HCT116 (cell line): ENCODE measurements at regions not wholly inside any gene's neighbourhood (a gene's known extent, or its start where the extent isn't known, plus 50 kb on each side); places are given as distances from the start of the nearest gene placed in this dataset.

Source experiments
- ATAC-seq: fragments of 200-7000 bp; cut with Tn5 transposase; 2 replicates; pipeline ENCODE4 v1.9.1; 2020; ENCODE audit warnings: mild to moderate bottlenecking, moderate library complexity
- BruUV-seq: library from RNA; stranded (reverse); fragments of 400-500 nt; replicated peaks from 2 replicates; lab custom pipeline; 2021; lab: Mats Ljungman, UMichigan
- CTCF ChIA-PET: fragments of 300-600 bp; sonication (Branson Sonifier 250); formaldehyde crosslinking; loops from one replicate; lab custom pipeline; 2021; ENCODE audit warnings: antibody characterized with exemption; lab: Charles Lee
- POLR2A ChIA-PET: fragments of 300-600, 350-600 bp; sonication (Branson Sonifier 250); formaldehyde crosslinking; loops from one replicate; lab custom pipeline; 2021; ENCODE audit warnings: antibody characterized with exemption; lab: Charles Lee
- RAD21 ChIA-PET, 2 experiments: fragments of 300-600 bp; sonication (Branson Sonifier 250); formaldehyde crosslinking; loops; one replicate each; lab custom pipeline; 2023; ENCODE audit warnings: low total read pairs in 2 of 2; ENCODE audit not compliant: uncharacterized antibody in 2 of 2, unreplicated experiment in 2 of 2, low non-redundant PET in 1 of 2; lab: Charles Lee
- DNase-seq: peaks from one replicate; pipeline ENCODE4 v3.0.0-alpha.2; 2010; ENCODE audit warnings: low read depth, low spot score
- H2AFZ ChIP-seq: fragments of 200-600 bp; shearing (Covaris generic), sonication (generic); 2 replicates; pipeline ENCODE4 v1.6.1; 2017; ENCODE audit warnings: low read depth, mixed run types, mixed read lengths, antibody characterized with exemption, low read length; ENCODE audit not compliant: poor library complexity, severe bottlenecking
- H3K27ac ChIP-seq: 2 replicates; pipeline ENCODE4 v1.5.1; 2012; ENCODE audit warnings: low read depth, low read length
- H3K27me3 ChIP-seq: fragments of 200-600 bp; sonication (generic); 2 replicates; pipeline ENCODE4 v1.6.1; 2016; ENCODE audit warnings: mixed run types, low read length, mixed read lengths; ENCODE audit not compliant: insufficient read depth
- H3K36me3 ChIP-seq, 2 experiments: fragments of 200-500 bp in 1 of 2; fragments of 200-600 bp in 1 of 2; sonication (Bioruptor generic) in 1 of 2; sonication (generic) in 1 of 2; 2 replicates each; pipeline versions ENCODE4 v1.5.1 to v1.6.1; 2014 to 2016; ENCODE audit warnings: low read length in 2 of 2, inconsistent platforms in 1 of 2, mixed read lengths in 1 of 2, mixed run types in 1 of 2; ENCODE audit not compliant: insufficient read depth in 2 of 2, control insufficient read depth in 1 of 2
- H3K4me1 ChIP-seq, 2 experiments: fragments of 200-600 bp in 1 of 2; sonication (generic) in 1 of 2; 2 replicates each; pipeline versions ENCODE4 v1.5.1 to v1.6.1; 2012 to 2017; ENCODE audit warnings: low read length in 2 of 2, inconsistent platforms in 1 of 2, mild to moderate bottlenecking in 1 of 2, mixed read lengths in 1 of 2, mixed run types in 1 of 2, moderate library complexity in 1 of 2; ENCODE audit not compliant: insufficient read depth in 2 of 2, control insufficient read depth in 1 of 2
- H3K4me2 ChIP-seq: fragments of 200-600 bp; sonication (generic); 2 replicates; pipeline ENCODE4 v1.6.1; 2017; ENCODE audit warnings: mixed run types, low read length, mixed read lengths
- H3K4me3 ChIP-seq, 2 experiments: fragments of 200-600 bp in 1 of 2; sonication (generic) in 1 of 2; replicated peaks in 1 of 2; 2 replicates each; pipeline ENCODE4 v1.5.1; 2011 to 2016; ENCODE audit warnings: low read length in 2 of 2, control low read depth in 1 of 2, low read depth in 1 of 2, mild to moderate bottlenecking in 1 of 2, mixed read lengths in 1 of 2, mixed run types in 1 of 2
- H3K79me2 ChIP-seq: fragments of 200-600 bp; sonication (generic); 2 replicates; pipeline ENCODE4 v1.6.1; 2017; ENCODE audit warnings: mild to moderate bottlenecking, mixed run types, low read length, moderate library complexity, mixed read lengths; ENCODE audit not compliant: insufficient read depth
- H3K9ac ChIP-seq: fragments of 200-600 bp; sonication (generic); 2 replicates; pipeline ENCODE4 v1.6.1; 2016; ENCODE audit warnings: low read length, mixed read lengths
- H3K9me2 ChIP-seq: fragments of 200-600 bp; sonication (generic), shearing (Covaris generic); 2 replicates; pipeline ENCODE4 v1.6.1; 2017; ENCODE audit warnings: mixed run types, mild to moderate bottlenecking, moderate library complexity; ENCODE audit not compliant: insufficient read depth
- H3K9me3 ChIP-seq, 2 experiments: fragments of 200-500 bp in 1 of 2; fragments of 200-600 bp in 1 of 2; sonication (Bioruptor generic) in 1 of 2; sonication (generic) in 1 of 2; 2 replicates each; pipeline ENCODE4 v1.6.1; 2014 to 2017; ENCODE audit warnings: low read length in 2 of 2, mixed read lengths in 2 of 2, inconsistent platforms in 1 of 2, low read depth in 1 of 2, mild to moderate bottlenecking in 1 of 2, mixed run types in 1 of 2, moderate library complexity in 1 of 2; ENCODE audit not compliant: control insufficient read depth in 1 of 2, insufficient read depth in 1 of 2
- H4K20me1 ChIP-seq: fragments of 200-600 bp; sonication (generic), shearing (Covaris generic); 2 replicates; pipeline ENCODE4 v1.6.1; 2017; ENCODE audit warnings: mixed run types, mild to moderate bottlenecking, moderate library complexity; ENCODE audit not compliant: insufficient read depth
- ATF3 ChIP-seq: IDR thresholded peaks from 2 replicates; pipeline ENCODE4 v1.6.1; 2012
- CBX3 ChIP-seq: IDR thresholded peaks from 2 replicates; pipeline ENCODE4 v1.6.1; 2012; ENCODE audit warnings: low read depth
- CEBPB ChIP-seq: IDR thresholded peaks from 2 replicates; pipeline ENCODE4 v1.6.1; 2012; ENCODE audit warnings: low read depth
- EZH2phosphoT487 ChIP-seq: fragments of 200-600 bp; IDR thresholded peaks from 2 replicates; pipeline ENCODE4 v1.6.1; 2018; ENCODE audit warnings: antibody characterized with exemption, borderline replicate concordance
- FOSL1 ChIP-seq: IDR thresholded peaks from 2 replicates; pipeline ENCODE4 v1.6.1; 2012; ENCODE audit warnings: low read depth
- JUND ChIP-seq: IDR thresholded peaks from 2 replicates; pipeline ENCODE4 v1.6.1; 2012
- MAX ChIP-seq: IDR thresholded peaks from 2 replicates; pipeline ENCODE4 v1.6.1; 2012
- RAD21 ChIP-seq: IDR thresholded peaks from 2 replicates; pipeline ENCODE4 v1.6.1; 2012; ENCODE audit warnings: low read depth, mild to moderate bottlenecking
- SIN3A ChIP-seq: IDR thresholded peaks from 2 replicates; pipeline ENCODE4 v1.6.1; 2012; ENCODE audit warnings: low read depth
- SP1 ChIP-seq: IDR thresholded peaks from 2 replicates; pipeline ENCODE4 v1.6.1; 2012; ENCODE audit warnings: low read depth
- SRF ChIP-seq: IDR thresholded peaks from 2 replicates; pipeline ENCODE4 v1.6.1; 2012; ENCODE audit warnings: low read depth
- TCF7L2 ChIP-seq: IDR thresholded peaks from 2 replicates; pipeline ENCODE4 v1.7.0; 2011; ENCODE audit warnings: borderline replicate concordance, inconsistent platforms; ENCODE audit not compliant: insufficient read depth, insufficient read length; ENCODE audit errors: extremely low read depth
- ZBTB33 ChIP-seq: IDR thresholded peaks from 2 replicates; pipeline ENCODE4 v1.6.1; 2011; ENCODE audit warnings: mild to moderate bottlenecking, low read length, moderate library complexity; ENCODE audit not compliant: insufficient replicate concordance; ENCODE audit errors: extremely low read depth
- ZFX ChIP-seq: fragments of 450-650 bp; IDR thresholded peaks from 2 replicates; pipeline ENCODE4 v1.6.1; 2017
- ZNF274 ChIP-seq: fragments of 200-500 bp; sonication (Bioruptor generic); IDR thresholded peaks from 2 replicates; pipeline ENCODE4 v1.6.1; 2014; ENCODE audit warnings: mild to moderate bottlenecking, low read depth, low read length, inconsistent platforms
- intact Hi-C: fragments of 100-400 bp; cut with micrococcal nuclease; formaldehyde crosslinking; loops from 2 replicates; pipeline ENCODE4 v1.10.0; 2022

GRCh38 chr3:98984024-98984423 is 82.5 kb upstream of the DCBLD2 start:
- Histone ChIP-seq H3K79me2 (peaks cover 77% of the 10 kb centered on the region), H3K9me3 (no peaks in the 10 kb centered on the region), H3K9ac (peak overlapping the region; percentile 63), H3K27me3 (no peaks in the 10 kb centered on the region), H2AFZ (no peak overlapping the region), H3K9me2 (no peaks in the 10 kb centered on the region), H3K4me2 (peak overlapping the region; percentile 56), H3K4me1 (peaks cover 79 to 81% of the 10 kb centered on the region in 2 experiments), H3K27ac (peak overlapping the region; percentile 88), H4K20me1 (no peaks in the 10 kb centered on the region), H3K4me3 (no peak overlapping the region), H3K36me3 (no peaks in the 10 kb centered on the region)
- ChIA-PET RAD21 (no interaction called here), CTCF (interaction anchor here (1.4 kb wide), 1 partner anchor 10 kb away, joined by 5 read pairs; no protein-coding TSS in a partner anchor), POLR2A (interaction anchor here (1.6 to 8.0 kb wide), 3 partner anchors 15 to 88 kb away, joined by 4 to 90 read pairs (median 70); partner anchors contain the start of gene DCBLD2)
- DNase-seq = no peak
- BruUV-seq = no TSS peak
- TF ChIP-seq JUND (no peak), EZH2phosphoT487 (no peak), SP1 (no peak), ZFX (no peak), MAX (no peak), ZBTB33 (no peak)
- no peak for ATAC-seq
- intact Hi-C loops = no loop called here

GRCh38 chr3:98982351-98982750 is 80.9 kb upstream of the DCBLD2 start:
- BruUV-seq = no TSS peak
- ChIA-PET POLR2A (interaction anchor here (1.3 to 8.0 kb wide), 7 partner anchors 10 to 94 kb away, joined by 3 to 90 read pairs (median 5); partner anchors contain the start of gene DCBLD2), CTCF (interaction anchor here (0.9 to 1.4 kb wide), 2 partner anchors 9 to 11 kb away, joined by 3 read pairs; no protein-coding TSS in a partner anchor), RAD21 (no interaction called here)
- H3K9ac ChIP-seq = peak overlapping the region; percentile 63
- H3K27me3 ChIP-seq = no peaks in the 10 kb centered on the region
- H3K36me3 ChIP-seq = no peaks in the 10 kb centered on the region
- peak overlapping the region; percentile 63 for H3K4me2 ChIP-seq
- intact Hi-C loops = no loop called here
- DNase-seq = no peak
- H3K9me2 ChIP-seq = no peaks in the 10 kb centered on the region
- H2AFZ ChIP-seq = no peak overlapping the region
- H3K27ac ChIP-seq = peak overlapping the region; percentile 88
- no peaks in the 10 kb centered on the region for H4K20me1 ChIP-seq
- TF ChIP-seq CEBPB (no peak), SRF (no peak), RAD21 (no peak), SP1 (no peak), CBX3 (no peak), TCF7L2 (no peak), ZFX (no peak), FOSL1 (no peak), ZNF274 (no peak), ATF3 (no peak), SIN3A (no peak), JUND (no peak)
- H3K9me3 ChIP-seq = no peaks in the 10 kb centered on the region
- H3K79me2 ChIP-seq = peaks cover 91% of the 10 kb centered on the region
- H3K4me3 ChIP-seq = peak overlapping the region in 1 of 2 experiments; percentile 11; a peak in 2 of 4 replicates
- ATAC-seq = no peak
- peaks cover 92 to 94% of the 10 kb centered on the region in 2 experiments for H3K4me1 ChIP-seq
